Breast epithelium (tissue), 4 donors: ENCODE measurements at regions not wholly inside any gene's neighbourhood (a gene's known extent, or its start where the extent isn't known, plus 50 kb on each side); places are given as distances from the start of the nearest gene placed in this dataset.

ENCODE experiments used
- DNase-seq, 2 donors: peaks; one replicate each; pipeline ENCODE4 v3.0.0-alpha.2; 2019; ENCODE audit warnings: low spot score in 2 of 2
- H3K27ac ChIP-seq, 2 donors: fragments of 200-600 bp; sonication (generic) in 1 of 2; one replicate each; pipeline ENCODE4 v1.5.1; 2016 to 2019; ENCODE audit warnings: mild to moderate bottlenecking in 1 of 2
- H3K27me3 ChIP-seq, 2 donors: fragments of 200-600 bp; sonication (generic) in 1 of 2; one replicate each; pipeline versions ENCODE4 v1.5.1 to v1.6.0; 2017 to 2019; ENCODE audit warnings: control low read depth in 1 of 2, mild to moderate bottlenecking in 1 of 2
- H3K36me3 ChIP-seq: fragments of 200-600 bp; one replicate; pipeline ENCODE4 v1.5.1; 2019
- H3K4me1 ChIP-seq, 2 donors: fragments of 200-600 bp; sonication (generic); one replicate each; pipeline ENCODE4 v1.5.1; 2016 to 2019; ENCODE audit warnings: control low read depth in 1 of 2
- H3K4me3 ChIP-seq, 3 donors: fragments of 200-600 bp; sonication (generic); 1 replicate in 2 of 3; 2 replicates in 1 of 3; pipeline ENCODE4 v1.5.1; 2016 to 2019; ENCODE audit warnings: mild to moderate bottlenecking in 3 of 3, moderate library complexity in 2 of 3
- H3K9me3 ChIP-seq, 2 donors: fragments of 200-600 bp; sonication (generic) in 1 of 2; one replicate each; pipeline ENCODE4 v1.5.1; 2016 to 2019; ENCODE audit warnings: control low read depth in 1 of 2
- POLR2A ChIP-seq: fragments of 450-650 bp; IDR thresholded peaks from one replicate; pipeline ENCODE4 v1.6.1; 2016; ENCODE audit warnings: antibody characterized with exemption, mild to moderate bottlenecking, moderate library complexity
- POLR2AphosphoS5 ChIP-seq, 3 donors: sonication (generic); formaldehyde crosslinking; IDR thresholded peaks; one replicate each; pipeline ENCODE4 v1.6.1; 2017; ENCODE audit warnings: antibody characterized with exemption in 3 of 3
- intact Hi-C: fragments of 100-400 bp; cut with DNase I; formaldehyde crosslinking; loops from one replicate; pipeline ENCODE4 v1.15.1; 2023; ENCODE audit warnings: low total_unique reads
- TF ChIP-seq, protein P1 (sequence below), 3 donors: fragments of 450-650 bp; IDR thresholded peaks; one replicate each; pipeline ENCODE4 v1.5.1; 2016 to 2017; ENCODE audit warnings: antibody characterized with exemption in 3 of 3, mild to moderate bottlenecking in 3 of 3, moderate library complexity in 3 of 3

DNA sequence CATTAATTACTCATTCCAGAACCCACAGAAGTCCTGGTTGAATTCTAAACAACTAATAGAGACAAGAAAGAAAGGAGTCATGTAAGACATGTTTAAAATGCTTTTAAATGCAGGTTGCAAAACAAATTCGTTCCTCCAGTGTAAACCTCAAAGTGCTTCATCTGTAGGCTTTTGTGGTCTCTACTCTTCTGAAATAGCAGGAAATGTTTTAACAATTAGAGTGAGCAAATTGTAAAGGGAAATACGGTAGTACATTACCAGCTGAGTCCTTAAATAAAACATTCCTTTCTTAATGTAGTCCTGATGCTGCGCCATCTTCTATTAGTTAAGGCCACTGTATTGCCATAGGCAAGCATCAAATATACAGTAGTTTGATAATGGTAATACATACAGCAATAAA is 1934.2 kb upstream of the SEL1L start:
- no peaks in the 10 kb centered on the region for H3K36me3 ChIP-seq
- intact Hi-C loops = no loop called here
- TF ChIP-seq, protein P1, sequence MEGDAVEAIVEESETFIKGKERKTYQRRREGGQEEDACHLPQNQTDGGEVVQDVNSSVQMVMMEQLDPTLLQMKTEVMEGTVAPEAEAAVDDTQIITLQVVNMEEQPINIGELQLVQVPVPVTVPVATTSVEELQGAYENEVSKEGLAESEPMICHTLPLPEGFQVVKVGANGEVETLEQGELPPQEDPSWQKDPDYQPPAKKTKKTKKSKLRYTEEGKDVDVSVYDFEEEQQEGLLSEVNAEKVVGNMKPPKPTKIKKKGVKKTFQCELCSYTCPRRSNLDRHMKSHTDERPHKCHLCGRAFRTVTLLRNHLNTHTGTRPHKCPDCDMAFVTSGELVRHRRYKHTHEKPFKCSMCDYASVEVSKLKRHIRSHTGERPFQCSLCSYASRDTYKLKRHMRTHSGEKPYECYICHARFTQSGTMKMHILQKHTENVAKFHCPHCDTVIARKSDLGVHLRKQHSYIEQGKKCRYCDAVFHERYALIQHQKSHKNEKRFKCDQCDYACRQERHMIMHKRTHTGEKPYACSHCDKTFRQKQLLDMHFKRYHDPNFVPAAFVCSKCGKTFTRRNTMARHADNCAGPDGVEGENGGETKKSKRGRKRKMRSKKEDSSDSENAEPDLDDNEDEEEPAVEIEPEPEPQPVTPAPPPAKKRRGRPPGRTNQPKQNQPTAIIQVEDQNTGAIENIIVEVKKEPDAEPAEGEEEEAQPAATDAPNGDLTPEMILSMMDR (IDR thresholded peaks at IDR 0.05) = no peak
- DNase-seq = no peak
- no peaks in the 10 kb centered on the region for H3K9me3 ChIP-seq
- H3K4me3 ChIP-seq = no peak overlapping the region
- H3K4me1 ChIP-seq = no peaks in the 10 kb centered on the region
- no peaks in the 10 kb centered on the region for H3K27me3 ChIP-seq
- H3K27ac ChIP-seq = no peak overlapping the region

DNA sequence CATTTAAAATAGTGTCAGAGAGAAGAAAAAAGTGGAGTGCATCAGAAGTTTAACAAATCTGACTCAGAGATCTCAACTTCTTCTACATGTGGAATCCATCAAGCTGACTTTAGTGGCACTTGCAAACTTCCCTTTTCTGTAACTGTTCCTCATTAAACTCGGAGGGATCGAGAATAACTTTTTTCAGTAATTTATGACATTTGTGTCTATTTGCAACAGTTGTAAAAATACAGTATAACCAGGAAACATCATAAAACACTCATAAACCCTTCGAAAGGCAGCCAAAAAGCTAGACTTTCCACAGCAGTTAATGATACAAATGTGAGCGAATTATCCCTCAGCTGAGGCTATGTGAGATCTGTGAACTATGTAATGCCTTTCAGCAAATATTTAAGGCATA is 1936.8 kb upstream of the SEL1L start:
- Histone ChIP-seq H3K4me3 (no peak overlapping the region), H3K9me3 (no peaks in the 10 kb centered on the region), H3K36me3 (no peaks in the 10 kb centered on the region), H3K27ac (no peak overlapping the region), H3K27me3 (no peaks in the 10 kb centered on the region), H3K4me1 (no peaks in the 10 kb centered on the region)
- intact Hi-C loops = no loop called here
- TF ChIP-seq POLR2AphosphoS5 (IDR thresholded peaks at IDR 0.05) (no peak), POLR2A (no peak)
- TF ChIP-seq, protein P1 (IDR thresholded peaks at IDR 0.05) = no peak
- DNase-seq = no peak

DNA sequence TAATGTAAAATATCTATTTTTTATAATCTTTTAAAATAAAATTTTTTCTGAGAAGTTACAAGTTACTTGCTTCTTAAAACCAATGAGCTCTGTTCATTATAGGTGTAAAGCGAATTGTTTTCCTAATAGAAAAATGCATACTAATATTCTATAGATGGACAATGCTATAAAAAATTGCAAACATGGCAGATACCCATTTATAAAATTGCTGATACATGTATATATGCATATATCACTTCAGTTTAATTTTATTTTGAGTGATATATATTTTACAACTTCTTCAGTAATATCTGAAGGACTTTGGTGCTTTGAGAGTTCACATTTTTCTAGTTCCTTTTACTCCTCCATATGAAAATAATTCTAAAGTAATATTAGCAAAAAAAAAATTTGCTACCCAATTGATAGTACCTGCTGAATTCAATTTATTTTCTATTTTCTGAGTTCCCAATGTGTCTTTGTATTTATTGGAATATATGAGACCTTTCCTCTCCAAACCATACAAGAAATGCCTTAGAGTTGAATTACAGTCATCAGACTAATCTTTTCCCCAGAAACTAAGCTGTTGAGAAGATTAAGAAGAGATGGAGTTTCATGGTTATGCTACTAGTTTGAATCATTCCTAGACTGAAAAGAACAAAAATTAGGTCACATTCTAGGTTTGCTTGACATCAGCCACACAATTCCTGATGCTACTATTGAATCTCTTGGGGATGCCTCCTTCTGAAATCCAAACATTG is 1937.5 kb upstream of the SEL1L start:
- no peaks in the 10 kb centered on the region for H3K36me3 ChIP-seq
- no peaks in the 10 kb centered on the region for H3K4me1 ChIP-seq
- intact Hi-C loops = no loop called here
- no peaks in the 10 kb centered on the region for H3K27me3 ChIP-seq
- no peak for DNase-seq
- no peak overlapping the region for H3K27ac ChIP-seq
- no peak overlapping the region for H3K4me3 ChIP-seq
- TF ChIP-seq, protein P1 (IDR thresholded peaks at IDR 0.05) = no peak
- TF ChIP-seq POLR2A = no peak
- H3K9me3 ChIP-seq = no peaks in the 10 kb centered on the region

DNA sequence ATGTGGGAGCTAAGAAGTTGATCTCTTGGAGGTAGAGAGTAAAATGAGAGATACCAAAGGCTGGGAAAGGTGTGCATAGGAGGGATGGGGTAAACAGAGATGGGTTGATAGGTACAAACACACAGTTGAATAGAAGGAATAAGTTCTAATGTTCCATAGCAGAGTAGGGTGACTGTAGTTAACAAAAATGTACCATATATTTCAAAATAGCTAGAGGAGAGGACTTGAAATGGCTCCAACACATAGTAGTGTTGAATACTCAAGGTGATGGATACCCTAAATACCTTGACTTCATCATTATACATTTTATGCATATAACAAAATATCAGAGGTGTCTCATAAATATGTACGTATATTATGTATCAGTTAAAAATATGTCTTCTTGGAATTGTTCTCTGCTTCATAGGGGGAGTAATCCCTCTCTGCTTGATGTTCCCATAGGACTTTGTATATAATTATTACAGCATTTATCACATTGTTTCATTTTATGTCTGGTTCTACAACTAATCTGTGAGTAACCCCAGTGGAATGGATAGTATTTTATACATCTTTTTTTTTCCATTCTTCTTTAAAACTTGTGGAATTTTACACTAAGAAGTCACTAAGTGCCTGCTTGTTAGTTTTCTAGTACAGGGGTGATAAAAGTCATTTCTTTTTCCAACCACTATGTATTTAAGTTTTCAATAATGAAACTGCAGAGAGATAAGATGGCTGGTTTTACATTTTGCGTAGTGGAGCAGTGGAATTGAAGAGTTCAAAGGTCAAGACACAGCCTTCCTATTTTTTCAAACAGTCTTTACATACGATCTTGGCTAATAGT is 1940.0 kb upstream of the SEL1L start:
- DNase-seq = no peak
- Histone ChIP-seq H3K27ac (no peak overlapping the region), H3K4me3 (no peak overlapping the region), H3K27me3 (no peaks in the 10 kb centered on the region), H3K9me3 (no peaks in the 10 kb centered on the region), H3K4me1 (no peaks in the 10 kb centered on the region), H3K36me3 (no peaks in the 10 kb centered on the region)
- intact Hi-C loops = no loop called here
- TF ChIP-seq POLR2A (no peak), POLR2AphosphoS5 (IDR thresholded peaks at IDR 0.05) (no peak)
- TF ChIP-seq, protein P1 (IDR thresholded peaks at IDR 0.05) = no peak

DNA sequence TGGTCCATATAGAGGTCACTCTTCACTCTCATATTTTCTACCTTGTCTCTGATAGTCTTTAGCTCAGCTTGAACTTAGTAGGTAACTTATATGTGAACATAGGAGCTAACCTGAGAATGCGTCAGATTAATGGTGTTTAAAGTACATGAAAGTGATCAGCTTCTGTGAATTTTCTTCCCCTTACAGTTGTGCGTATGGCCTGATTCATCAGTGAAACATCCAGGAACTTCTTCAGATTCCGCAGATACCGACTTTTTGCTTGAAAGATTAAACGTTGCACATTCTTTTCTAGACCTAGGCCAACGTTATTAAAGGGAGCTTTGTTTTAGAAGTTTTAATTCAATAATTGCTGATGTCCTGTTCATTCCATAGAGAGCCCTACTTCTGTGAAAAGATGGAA is 1945.1 kb upstream of the SEL1L start:
- Histone ChIP-seq H3K4me1 (no peaks in the 10 kb centered on the region), H3K4me3 (no peak overlapping the region), H3K9me3 (no peaks in the 10 kb centered on the region), H3K36me3 (no peaks in the 10 kb centered on the region), H3K27me3 (no peaks in the 10 kb centered on the region), H3K27ac (no peak overlapping the region)
- intact Hi-C loops = no loop called here
- DNase-seq = no peak
- TF ChIP-seq POLR2A = no peak
- TF ChIP-seq POLR2AphosphoS5 (IDR thresholded peaks at IDR 0.05) = no peak
- TF ChIP-seq, protein P1 (IDR thresholded peaks at IDR 0.05) = no peak
